ENCODE measurements at regions not wholly inside any gene's neighbourhood (a gene's known extent, or its start where the extent isn't known, plus 50 kb on each side); places are given as distances from the start of the nearest gene placed in this dataset.

DNA sequence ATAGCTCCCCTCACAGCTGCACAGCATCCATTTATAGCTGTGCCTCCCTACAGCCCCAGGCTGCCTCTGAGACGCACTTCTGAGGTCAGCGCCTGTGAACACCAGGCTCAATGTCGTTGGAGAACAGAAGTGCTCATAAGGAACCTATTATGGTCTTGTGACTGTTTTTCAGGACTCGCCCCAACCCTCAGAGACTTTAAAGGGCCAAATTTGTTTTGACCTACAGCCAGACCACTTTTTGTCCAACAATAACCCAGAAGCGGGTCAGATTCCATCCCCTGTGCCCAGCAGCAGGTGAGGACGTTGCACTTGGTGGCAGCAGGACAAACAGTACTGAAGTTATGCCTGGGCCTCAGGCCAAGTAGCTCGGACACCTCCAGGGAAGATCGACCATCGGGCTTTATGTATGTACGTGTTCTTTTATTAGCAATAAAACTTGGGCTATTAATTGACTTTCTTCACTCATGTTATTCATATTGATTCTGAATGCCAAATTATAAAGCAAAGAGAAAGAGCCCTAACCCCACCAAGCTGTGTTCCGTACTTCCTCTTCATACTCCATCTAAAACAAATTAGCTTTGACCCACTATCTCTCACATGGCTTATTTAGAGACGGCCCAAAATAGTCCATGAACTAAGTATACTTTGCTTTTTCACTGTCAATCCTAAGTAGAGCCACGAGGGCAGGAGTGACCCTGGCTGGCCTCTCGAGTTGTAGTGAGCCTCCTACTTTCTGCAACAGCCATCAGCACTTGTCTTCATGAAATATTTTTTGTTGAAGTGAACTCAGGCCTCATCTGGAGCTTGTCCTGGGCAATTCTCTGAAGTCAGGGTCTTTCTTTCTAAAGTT is 92.3 kb upstream of the PAX6 start:
- TF ChIP-seq, protein P1, sequence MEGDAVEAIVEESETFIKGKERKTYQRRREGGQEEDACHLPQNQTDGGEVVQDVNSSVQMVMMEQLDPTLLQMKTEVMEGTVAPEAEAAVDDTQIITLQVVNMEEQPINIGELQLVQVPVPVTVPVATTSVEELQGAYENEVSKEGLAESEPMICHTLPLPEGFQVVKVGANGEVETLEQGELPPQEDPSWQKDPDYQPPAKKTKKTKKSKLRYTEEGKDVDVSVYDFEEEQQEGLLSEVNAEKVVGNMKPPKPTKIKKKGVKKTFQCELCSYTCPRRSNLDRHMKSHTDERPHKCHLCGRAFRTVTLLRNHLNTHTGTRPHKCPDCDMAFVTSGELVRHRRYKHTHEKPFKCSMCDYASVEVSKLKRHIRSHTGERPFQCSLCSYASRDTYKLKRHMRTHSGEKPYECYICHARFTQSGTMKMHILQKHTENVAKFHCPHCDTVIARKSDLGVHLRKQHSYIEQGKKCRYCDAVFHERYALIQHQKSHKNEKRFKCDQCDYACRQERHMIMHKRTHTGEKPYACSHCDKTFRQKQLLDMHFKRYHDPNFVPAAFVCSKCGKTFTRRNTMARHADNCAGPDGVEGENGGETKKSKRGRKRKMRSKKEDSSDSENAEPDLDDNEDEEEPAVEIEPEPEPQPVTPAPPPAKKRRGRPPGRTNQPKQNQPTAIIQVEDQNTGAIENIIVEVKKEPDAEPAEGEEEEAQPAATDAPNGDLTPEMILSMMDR (IDR thresholded peaks at IDR 0.05), result no peak
- Histone ChIP-seq H3K9ac (no peak overlapping the region), H3K4me2 (ENCODE audit: low read length) (no peak overlapping the region)

DNA sequence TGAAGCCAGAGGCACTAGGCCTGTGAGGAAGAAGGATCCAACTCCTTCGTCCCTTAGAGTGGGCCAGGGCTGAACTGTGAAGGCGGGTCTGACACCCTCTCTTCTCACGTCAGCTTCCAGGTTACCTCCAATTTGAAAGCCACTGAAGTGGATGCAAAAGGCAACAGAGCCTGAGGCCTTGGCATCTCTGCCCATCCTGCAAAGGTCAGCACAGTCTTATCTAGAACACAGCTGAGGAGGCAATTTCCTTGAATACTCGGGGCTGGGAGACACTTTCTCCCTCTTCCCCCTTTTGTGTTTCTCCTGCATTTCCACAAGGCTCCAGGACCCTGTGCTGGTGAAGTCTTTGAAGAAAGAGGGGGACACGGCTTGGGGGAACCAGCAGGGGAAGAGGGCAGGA is 91.6 kb upstream of the PAX6 start:
- Histone ChIP-seq H2AFZ (no peak overlapping the region), H3K4me3 (ENCODE audit: low read depth, low read length) (no peak overlapping the region), H3K9ac (no peak overlapping the region), H3K4me1 (no peaks in the 10 kb centered on the region), H3K9me3 (ENCODE audit: control insufficient read depth, low read length) (no peaks in the 10 kb centered on the region), H3K27me3 (ENCODE audit: control insufficient read depth, insufficient read depth, low read length) (no peaks in the 10 kb centered on the region), H3K27ac (no peak overlapping the region), H3K79me2 (no peaks in the 10 kb centered on the region), H3K36me3 (ENCODE audit: control insufficient read depth, insufficient read depth, low read length) (no peaks in the 10 kb centered on the region), H3K4me2 (ENCODE audit: low read length) (no peak overlapping the region)
- TF ChIP-seq, protein P1 (IDR thresholded peaks at IDR 0.05), result no peak

More for the DNA sequence above, 92.3 kb upstream of the PAX6 start:
- no peaks in the 10 kb centered on the region for H3K79me2 ChIP-seq
- H2AFZ ChIP-seq, result no peak overlapping the region
- no peaks in the 10 kb centered on the region for H3K36me3 ChIP-seq (ENCODE audit: control insufficient read depth, insufficient read depth, low read length)
- H3K4me3 ChIP-seq (ENCODE audit: low read depth, low read length), result no peak overlapping the region
- no peaks in the 10 kb centered on the region for H3K4me1 ChIP-seq
- H3K27ac ChIP-seq, result no peak overlapping the region
- no peaks in the 10 kb centered on the region for H3K27me3 ChIP-seq (ENCODE audit: control insufficient read depth, insufficient read depth, low read length)
- no peaks in the 10 kb centered on the region for H3K9me3 ChIP-seq (ENCODE audit: control insufficient read depth, low read length)

DNA sequence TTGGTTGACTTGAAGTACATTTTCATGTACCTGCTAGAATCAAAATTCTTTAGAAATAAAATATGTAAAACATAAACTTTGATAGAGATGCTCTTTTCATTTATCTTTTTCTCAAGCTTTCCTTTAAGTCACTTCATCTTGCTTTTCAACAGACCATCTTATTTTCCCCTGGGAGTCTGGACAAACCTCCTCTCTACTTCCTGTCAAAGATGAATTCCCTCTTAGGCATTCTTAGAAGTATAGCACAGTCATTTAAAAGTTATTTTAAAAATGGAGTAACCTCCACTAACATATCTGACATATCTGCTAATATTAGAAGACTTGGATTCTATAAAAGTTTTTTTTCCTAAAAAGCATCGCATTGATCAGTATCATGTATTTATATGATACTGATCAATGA is 84.8 kb upstream of the PAX6 start:
- H3K27ac ChIP-seq, result no peak overlapping the region
- TF ChIP-seq, protein P1 (IDR thresholded peaks at IDR 0.05), result no peak
- H3K36me3 ChIP-seq (ENCODE audit: control insufficient read depth, insufficient read depth, low read length), result no peaks in the 10 kb centered on the region
- H3K9me3 ChIP-seq (ENCODE audit: control insufficient read depth, low read length), result no peaks in the 10 kb centered on the region
- H2AFZ ChIP-seq, result no peak overlapping the region
- H3K4me1 ChIP-seq, result no peaks in the 10 kb centered on the region
- H3K79me2 ChIP-seq, result no peaks in the 10 kb centered on the region
- H3K4me2 ChIP-seq (ENCODE audit: low read length), result no peak overlapping the region
- no peak overlapping the region for H3K9ac ChIP-seq
- H3K27me3 ChIP-seq (ENCODE audit: control insufficient read depth, insufficient read depth, low read length), result no peaks in the 10 kb centered on the region
- no peak overlapping the region for H3K4me3 ChIP-seq (ENCODE audit: low read depth, low read length)

DNA sequence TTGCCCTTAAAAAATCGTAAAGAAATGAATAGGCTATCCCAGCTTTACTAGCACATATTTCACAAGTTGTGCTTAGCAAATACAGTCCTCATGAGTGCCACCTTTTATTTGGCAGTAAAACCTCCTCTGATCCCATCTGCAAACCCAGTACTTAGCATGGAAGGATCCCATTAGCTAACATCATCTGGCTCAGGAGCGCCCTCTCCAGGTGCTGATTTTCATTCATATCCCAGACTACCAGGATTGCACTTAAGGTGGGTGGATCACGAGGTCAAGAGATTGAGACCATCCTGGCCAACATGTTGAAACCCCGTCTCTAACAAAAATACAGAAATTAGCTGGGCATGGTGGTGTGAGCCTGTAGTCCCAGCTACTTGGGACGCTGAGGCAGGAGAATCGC is 76.1 kb upstream of the PAX6 start:
- Histone ChIP-seq H3K27ac (no peak overlapping the region), H3K4me2 (ENCODE audit: low read length) (no peak overlapping the region), H3K4me1 (no peaks in the 10 kb centered on the region), H3K79me2 (no peaks in the 10 kb centered on the region), H2AFZ (no peak overlapping the region), H3K27me3 (ENCODE audit: control insufficient read depth, insufficient read depth, low read length) (no peaks in the 10 kb centered on the region), H3K4me3 (ENCODE audit: low read depth, low read length) (no peak overlapping the region), H3K9ac (no peak overlapping the region), H3K36me3 (ENCODE audit: control insufficient read depth, insufficient read depth, low read length) (no peaks in the 10 kb centered on the region), H3K9me3 (ENCODE audit: control insufficient read depth, low read length) (no peaks in the 10 kb centered on the region)
- TF ChIP-seq, protein P1 (IDR thresholded peaks at IDR 0.05), result no peak

DNA sequence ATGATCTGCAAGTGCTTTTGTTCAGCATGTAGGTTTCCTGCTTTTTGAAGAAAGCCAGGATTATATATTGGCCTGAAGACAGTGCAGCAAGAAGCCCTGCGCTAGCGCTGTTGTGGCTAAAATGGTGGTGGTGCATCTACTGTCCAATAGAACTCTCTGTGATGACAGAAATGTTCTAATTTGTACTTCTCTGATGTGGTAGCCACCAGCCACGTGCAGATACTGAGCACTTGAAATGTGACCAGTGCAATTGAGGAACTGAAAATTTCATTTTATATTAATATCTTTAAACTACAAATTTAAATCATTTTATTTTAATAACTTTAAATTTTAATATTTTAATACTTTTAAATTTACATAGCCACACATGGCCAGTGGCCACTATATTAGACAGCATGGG is 73.0 kb upstream of the PAX6 start:
- Histone ChIP-seq H3K4me1 (no peaks in the 10 kb centered on the region), H3K79me2 (no peaks in the 10 kb centered on the region), H3K9ac (no peak overlapping the region), H3K4me2 (ENCODE audit: low read length) (no peak overlapping the region), H3K36me3 (ENCODE audit: control insufficient read depth, insufficient read depth, low read length) (no peaks in the 10 kb centered on the region), H3K27me3 (ENCODE audit: control insufficient read depth, insufficient read depth, low read length) (no peaks in the 10 kb centered on the region), H3K9me3 (ENCODE audit: control insufficient read depth, low read length) (no peaks in the 10 kb centered on the region), H3K4me3 (ENCODE audit: low read depth, low read length) (no peak overlapping the region), H2AFZ (no peak overlapping the region), H3K27ac (no peak overlapping the region)
- TF ChIP-seq, protein P1 (IDR thresholded peaks at IDR 0.05), result no peak

All from parathyroid adenoma (tissue), 2 donors.